GM11168 (cell line): ENCODE measurements at regions not wholly inside any gene's neighbourhood (a gene's known extent, or its start where the extent isn't known, plus 50 kb on each side); places are given as distances from the start of the nearest gene placed in this dataset.
"Not testable (repeated sequence)": the region's sequence is repeated elsewhere in the genome, so short reads cannot be mapped to it uniquely, and the experiment has no call there.

ENCODE experiments used
- in situ Hi-C: fragments of 300-500 bp; cut with MboI; formaldehyde crosslinking; loops from one replicate; pipeline ENCODE4 v1.12.0; 2022; ENCODE audit warnings: low sequenced_read_pairs; ENCODE audit not compliant: unreplicated experiment

DNA sequence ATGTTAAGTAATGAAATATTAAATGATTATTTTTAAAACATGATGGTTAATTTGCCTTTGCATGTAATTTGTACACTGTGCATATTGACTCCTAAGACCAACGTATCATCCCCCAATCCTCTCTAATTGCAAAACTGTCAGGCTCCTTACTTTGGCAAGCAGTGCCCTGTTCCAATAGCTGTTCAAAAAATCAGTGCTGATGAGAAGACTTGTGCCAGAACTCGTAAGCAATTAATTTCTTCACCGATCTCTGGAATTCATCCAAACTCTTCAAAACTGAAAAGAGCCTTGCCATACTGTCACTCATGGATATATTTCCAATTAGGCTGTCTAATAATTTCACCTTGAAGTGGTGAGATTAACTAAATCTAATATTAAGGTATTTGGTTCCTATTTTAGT is 493.9 kb upstream of the NDST4 start:
- in situ Hi-C loops: no loop called here

DNA sequence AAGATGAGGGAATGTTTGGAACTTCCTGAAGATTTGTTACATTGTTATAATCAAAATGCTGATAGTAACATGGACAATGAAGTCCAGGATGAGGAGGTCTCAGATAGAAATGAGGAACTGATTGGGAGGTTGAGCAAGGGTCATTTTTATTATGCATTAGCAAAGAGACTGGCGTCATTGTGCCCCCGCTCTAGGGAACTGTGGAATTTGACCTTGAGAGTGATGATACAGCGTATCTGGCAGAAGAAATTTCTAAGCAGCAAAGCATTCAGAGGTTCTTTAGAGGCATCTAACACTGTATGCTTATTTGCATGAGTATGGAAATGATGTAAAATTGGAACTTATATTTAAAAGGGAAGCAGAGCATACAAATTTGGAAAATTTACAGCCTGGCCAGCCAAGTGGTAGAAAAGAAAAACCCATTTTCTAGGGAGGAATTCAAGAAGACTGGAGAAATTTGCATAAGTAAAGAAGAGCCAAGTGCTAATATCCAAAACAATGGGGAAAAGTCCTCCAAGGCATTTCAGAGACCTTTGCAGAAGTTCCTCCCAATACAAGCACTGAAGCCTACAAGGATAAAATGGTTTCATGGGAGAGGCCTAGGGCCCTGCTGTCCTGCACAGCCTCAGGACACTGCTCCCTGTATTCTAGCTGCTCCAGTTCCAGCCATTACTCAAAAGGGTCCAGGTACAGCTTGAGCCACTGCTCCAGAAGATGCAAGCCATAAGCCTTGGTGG is 483.0 kb upstream of the NDST4 start:
- in situ Hi-C loops: no loop called here

GRCh38 chr4:115580901-115581300 is 467.5 kb upstream of the NDST4 start:
- in situ Hi-C loops: no loop called here

DNA sequence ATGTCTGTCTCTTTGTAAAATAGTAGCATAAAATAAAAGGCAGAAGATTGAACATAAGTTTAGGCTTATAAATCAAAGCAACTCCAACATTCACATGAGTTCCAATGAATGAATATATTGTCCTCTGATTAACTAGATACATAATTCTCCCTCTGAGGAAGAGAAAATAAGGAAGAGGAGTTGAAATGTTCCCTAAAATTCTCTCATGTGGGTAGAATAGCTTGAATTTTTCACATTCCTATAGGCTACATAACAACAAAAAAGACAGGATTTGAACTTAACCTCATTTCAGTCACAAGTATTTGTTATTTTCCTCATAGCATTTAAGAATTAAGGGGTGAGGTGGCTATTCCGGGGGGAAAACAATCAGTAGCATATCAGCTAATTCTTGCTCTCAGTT is 462.4 kb upstream of the NDST4 start:
- in situ Hi-C loops: no loop called here

DNA sequence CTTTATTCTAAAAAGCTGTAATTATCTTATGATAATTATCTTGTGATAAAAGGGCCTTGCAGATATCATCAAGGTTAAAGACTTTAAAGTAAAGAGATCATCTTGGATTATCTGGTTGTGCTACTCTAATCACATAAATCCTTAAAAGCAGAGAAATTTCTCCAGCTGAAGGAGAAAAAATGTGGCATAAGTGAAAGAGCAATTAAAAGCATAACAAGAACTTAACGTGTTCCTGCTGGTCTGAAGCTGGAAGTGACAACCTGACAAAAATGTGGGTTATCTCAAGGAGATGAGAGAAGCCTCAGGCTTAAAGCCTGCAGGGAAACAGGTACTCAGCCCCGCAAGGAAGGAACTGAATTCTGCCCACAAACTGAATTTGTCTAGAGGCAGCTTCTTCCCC is 449.1 kb upstream of the NDST4 start:
- in situ Hi-C loops: no loop called here

- in situ Hi-C loops: loop anchor here (25.0 kb wide), 1 partner anchor 436 kb away; the partner anchor contains the start of gene NDST4
Observed at GRCh38 chr4:115548123-115548522, 434.7 kb upstream of the NDST4 start.

- in situ Hi-C loops: loop anchor here (25.0 kb wide), 1 partner anchor 425 kb away; the partner anchor contains the start of gene NDST4
Observed at GRCh38 chr4:115537387-115537786, 424.0 kb upstream of the NDST4 start.

GRCh38 chr4:115529126-115529525 is 415.7 kb upstream of the NDST4 start:
- in situ Hi-C loops: loop anchor here (25.0 kb wide), 1 partner anchor 417 kb away; the partner anchor contains the start of gene NDST4

GRCh38 chr4:115519476-115519875 is 406.1 kb upstream of the NDST4 start:
- in situ Hi-C loops: not testable (repeated sequence)

GRCh38 chr4:115515772-115516171 is 402.4 kb upstream of the NDST4 start:
- in situ Hi-C loops: no loop called here

DNA sequence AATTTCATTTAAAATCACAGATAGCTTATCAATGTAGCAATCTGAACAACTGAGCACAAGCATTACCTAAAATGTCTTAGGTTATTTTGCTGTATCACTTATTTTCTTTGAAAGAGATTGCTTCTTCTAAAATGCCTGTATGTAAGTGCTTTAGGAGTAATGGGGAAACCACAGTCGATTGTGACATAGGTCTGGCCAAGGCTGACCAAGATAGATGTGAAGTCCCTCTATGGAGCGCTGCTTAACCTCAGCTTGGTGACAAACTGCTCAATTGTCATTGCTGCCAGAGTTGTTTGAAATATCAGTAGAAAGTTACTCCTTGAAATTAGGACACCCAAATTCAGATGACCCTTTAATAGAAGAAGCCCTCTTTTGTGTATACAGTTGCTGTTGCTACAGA is 401.9 kb upstream of the NDST4 start:
- in situ Hi-C loops: no loop called here

DNA sequence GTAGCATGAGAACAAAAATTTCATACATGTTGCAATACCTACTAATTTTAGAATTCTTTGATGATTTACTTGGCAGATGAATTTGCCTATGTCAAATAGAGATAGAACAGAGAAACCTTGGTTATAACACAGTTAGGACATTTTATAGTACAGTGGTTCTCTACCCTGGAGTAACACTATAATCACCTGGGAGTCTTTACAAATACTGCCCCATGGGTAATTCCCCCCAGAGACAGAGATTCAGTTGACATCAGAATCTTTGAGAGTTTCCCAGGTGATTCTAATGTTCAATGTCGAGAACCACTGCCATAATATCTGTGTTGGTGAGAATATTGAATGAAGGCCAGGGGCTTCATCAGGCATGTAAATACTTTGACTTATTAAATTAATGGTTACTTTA is 401.3 kb upstream of the NDST4 start:
- in situ Hi-C loops: no loop called here

- in situ Hi-C loops: no loop called here
Observed at GRCh38 chr4:115505326-115505725, 391.9 kb upstream of the NDST4 start.

DNA sequence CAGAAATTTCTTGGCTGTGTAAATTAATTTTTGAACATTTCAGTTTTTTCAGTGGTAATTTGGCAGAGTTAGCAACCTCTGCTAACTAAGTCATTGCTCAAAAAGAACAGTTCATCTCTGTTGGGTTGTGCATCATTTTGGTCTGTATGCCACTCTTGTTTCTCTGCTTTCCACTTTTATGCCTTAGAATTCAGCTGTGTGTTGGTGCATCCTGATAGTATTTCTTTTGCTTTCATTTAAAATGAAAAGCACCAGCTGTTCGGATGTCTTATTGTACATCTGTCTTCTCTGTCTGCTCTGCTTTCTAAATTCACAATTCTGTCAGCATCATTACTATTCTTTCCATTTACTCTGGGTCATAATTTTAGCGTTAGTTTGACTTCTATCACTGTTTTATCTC is 388.2 kb upstream of the NDST4 start:
- in situ Hi-C loops: no loop called here

DNA sequence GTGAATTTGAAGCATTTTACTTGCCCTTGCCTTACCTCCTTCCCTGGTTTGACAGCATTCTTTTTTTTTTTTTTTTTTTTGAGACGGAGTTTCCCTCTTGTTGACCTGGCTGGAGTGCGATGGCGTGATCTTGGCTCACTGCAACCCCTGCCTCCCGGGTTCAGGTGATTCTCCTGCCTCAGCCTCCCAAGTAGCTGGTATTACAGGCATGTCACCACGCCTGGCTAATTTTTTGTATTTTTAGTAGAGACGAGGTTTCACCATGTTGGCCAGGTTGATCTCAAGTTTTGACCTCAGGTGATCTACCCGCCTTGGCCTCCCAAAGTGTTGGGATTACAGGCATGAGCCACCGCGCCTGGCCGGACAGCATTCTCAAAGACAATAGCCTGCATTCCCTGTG is 380.4 kb upstream of the NDST4 start:
- in situ Hi-C loops: not testable (repeated sequence)

DNA sequence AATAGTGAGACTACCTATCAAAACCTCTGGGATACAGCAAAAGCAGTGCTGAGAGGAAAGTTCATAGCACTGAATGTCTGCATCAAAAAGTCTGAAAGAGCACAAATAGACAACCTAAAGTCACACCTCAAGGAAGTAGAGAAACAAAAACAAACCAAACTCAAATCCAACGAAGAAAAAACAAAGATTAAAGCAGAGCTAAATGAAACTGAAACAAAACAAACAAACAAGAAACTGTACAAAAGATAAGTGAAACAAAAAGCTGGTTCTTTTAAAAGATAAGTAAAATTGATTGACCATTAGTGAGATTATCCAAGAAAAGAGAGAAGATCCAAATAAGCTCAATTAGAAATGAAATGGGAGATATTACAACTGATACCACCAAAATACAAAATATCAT is 378.3 kb upstream of the NDST4 start:
- in situ Hi-C loops: no loop called here

- in situ Hi-C loops: no loop called here
Observed at GRCh38 chr4:115489279-115489678, 375.9 kb upstream of the NDST4 start.

DNA sequence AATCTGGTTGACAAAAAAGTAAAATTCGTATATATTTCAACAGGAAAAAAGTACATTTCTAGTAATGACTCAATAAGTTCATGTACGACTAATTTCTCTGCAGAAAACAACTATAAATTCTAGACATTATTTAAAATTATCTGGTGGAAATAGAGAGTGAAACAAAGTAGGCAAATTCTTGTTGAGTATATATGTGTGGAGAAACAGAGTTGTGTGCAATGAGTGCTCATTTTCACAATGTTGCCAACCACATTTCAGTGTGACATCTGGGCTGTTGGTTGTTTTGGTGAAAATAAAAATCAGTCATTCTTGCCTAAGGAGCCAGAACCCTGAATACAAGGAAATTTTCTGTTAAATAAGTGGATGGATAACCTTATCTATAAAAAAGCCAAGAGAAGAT is 372.0 kb upstream of the NDST4 start:
- in situ Hi-C loops: no loop called here

DNA sequence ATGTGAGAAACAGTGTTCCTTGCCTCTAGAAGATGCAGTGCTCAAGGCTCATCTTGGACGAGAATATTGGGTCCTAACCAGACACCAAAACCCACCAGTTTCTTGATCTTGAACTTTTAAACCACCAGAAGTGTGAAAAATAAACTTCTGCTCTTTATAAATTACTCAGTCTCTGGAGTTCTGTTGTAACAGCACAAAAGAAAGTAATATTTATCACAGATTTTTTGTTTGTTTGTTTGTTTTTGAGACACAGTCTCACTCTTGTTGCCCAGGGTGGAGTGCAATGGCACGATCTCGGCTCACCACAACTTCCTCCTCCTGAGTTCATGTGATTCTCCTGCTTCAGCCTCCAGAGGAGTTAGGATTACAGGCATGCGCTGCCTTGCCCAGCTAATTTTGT is 371.1 kb upstream of the NDST4 start:
- in situ Hi-C loops: no loop called here

DNA sequence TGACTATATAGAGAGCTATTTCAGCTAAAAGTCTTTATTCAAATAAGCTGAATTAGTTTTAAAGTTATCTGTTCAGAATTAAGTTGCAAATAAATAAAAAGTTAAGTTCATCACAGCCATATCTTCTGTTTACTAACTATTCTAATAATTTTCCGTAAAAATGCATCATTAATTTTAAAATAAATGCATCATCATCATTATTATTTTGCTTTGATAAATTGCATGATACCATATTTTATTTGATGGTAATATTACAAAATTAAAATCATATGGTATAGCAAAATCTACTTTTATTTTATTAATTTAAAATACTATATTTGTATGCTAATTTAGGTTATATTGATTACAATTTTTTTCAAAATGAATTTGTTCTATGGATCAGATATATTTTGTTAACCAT is 357.3 kb upstream of the NDST4 start:
- in situ Hi-C loops: no loop called here

DNA sequence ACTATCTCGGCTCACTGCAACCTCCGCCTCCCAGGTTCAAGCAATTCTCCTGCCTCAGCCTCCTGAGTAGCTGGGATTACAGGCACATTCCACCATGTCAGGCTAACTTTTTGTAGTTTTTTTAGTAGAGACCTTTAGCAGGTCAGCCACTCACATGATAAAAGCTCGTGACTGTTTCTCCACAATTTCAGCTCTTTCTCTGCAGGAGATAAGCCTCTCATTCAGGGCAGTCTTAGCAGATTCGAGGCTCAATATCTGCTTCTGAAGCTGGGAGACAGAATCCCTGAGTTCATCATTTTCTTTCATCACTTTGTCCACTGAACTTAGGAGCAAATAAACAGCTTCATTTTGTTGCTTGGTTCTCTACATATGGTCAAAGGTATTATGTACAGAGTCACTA is 345.9 kb upstream of the NDST4 start:
- in situ Hi-C loops: not testable (repeated sequence)

- in situ Hi-C loops: no loop called here
Observed at GRCh38 chr4:115456231-115456630, 342.8 kb upstream of the NDST4 start.
